Prostate gland (tissue), 2 donors: ENCODE measurements at regions not wholly inside any gene's neighbourhood (a gene's known extent, or its start where the extent isn't known, plus 50 kb on each side); places are given as distances from the start of the nearest gene placed in this dataset.

Source experiments
- POLR2A ChIP-seq: fragments of 450-650 bp; IDR thresholded peaks from one replicate; pipeline ENCODE4 v1.6.1; 2016; ENCODE audit warnings: antibody characterized with exemption, mild to moderate bottlenecking
- POLR2AphosphoS5 ChIP-seq: sonication (generic); formaldehyde crosslinking; IDR thresholded peaks from one replicate; pipeline ENCODE4 v1.6.1; 2017; ENCODE audit warnings: antibody characterized with exemption
- TF ChIP-seq, protein P1 (sequence below), 4 experiments: fragments of 200-600 bp in 2 of 4; fragments of 450-650 bp in 2 of 4; sonication (generic) in 2 of 4; IDR thresholded peaks; 1 replicate in 3 of 4; 2 replicates in 1 of 4; pipeline ENCODE4 v1.5.1; 2016 to 2019; ENCODE audit warnings: antibody characterized with exemption in 4 of 4, mild to moderate bottlenecking in 2 of 4, moderate library complexity in 2 of 4

DNA sequence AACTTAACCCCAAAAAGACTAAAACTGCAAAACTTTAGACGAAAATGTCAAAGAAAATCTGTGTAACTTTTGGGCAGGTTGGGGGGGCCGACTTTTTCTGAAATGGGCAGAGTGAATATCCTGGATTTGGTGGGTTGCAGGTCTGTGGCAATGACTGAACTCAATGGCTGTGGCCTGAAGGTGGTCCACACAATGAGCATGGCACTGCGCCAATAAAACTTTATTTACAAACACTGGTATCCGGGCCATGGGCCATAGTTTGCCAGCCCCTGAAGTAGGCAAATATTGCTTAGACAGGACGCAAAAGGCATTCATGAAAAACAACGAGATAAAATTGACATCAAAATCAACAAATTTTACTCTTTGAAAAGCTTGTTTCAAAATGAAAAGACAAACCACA lies 66.2 kb downstream of the RTP5 start:
- TF ChIP-seq POLR2A (no peak), POLR2AphosphoS5 (no peak)
- TF ChIP-seq, protein P1, sequence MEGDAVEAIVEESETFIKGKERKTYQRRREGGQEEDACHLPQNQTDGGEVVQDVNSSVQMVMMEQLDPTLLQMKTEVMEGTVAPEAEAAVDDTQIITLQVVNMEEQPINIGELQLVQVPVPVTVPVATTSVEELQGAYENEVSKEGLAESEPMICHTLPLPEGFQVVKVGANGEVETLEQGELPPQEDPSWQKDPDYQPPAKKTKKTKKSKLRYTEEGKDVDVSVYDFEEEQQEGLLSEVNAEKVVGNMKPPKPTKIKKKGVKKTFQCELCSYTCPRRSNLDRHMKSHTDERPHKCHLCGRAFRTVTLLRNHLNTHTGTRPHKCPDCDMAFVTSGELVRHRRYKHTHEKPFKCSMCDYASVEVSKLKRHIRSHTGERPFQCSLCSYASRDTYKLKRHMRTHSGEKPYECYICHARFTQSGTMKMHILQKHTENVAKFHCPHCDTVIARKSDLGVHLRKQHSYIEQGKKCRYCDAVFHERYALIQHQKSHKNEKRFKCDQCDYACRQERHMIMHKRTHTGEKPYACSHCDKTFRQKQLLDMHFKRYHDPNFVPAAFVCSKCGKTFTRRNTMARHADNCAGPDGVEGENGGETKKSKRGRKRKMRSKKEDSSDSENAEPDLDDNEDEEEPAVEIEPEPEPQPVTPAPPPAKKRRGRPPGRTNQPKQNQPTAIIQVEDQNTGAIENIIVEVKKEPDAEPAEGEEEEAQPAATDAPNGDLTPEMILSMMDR (IDR thresholded peaks at IDR 0.05): no peak
